ENCODE measurements at regions not wholly inside any gene's neighbourhood (a gene's known extent, or its start where the extent isn't known, plus 50 kb on each side); places are given as distances from the start of the nearest gene placed in this dataset.

DNA sequence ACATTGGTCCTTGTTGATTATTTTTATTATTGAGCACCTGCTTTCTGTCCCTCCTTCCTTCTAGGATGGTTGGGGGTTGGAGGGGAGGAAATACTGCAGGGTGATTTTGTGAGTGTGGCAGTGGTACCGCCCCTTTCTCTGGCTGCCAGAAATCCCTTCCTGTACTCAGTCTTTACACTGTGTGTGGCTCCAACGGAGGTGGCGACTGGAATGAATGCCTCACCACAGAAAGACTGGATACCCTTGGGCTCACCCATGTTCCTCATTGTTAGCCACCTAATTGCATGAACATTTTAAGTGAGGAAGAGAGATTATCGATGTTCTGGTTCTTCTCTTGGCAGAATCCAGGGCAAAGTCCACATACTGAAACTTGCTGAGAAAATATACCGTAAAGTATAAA is 272.0 kb upstream of the E2F7 start:
- TF ChIP-seq POLR2A (IDR thresholded peaks at IDR 0.05; ENCODE audit: low read length) (no peak), MAFK (IDR thresholded peaks at IDR 0.05; ENCODE audit: partially characterized antibody) (no peak), CEBPB (IDR thresholded peaks at IDR 0.05) (no peak), RARB (CRISPR knock-in tag; IDR thresholded peaks at IDR 0.05) (no peak), CHD2 (IDR thresholded peaks at IDR 0.05; ENCODE audit: low read length, partially characterized antibody) (no peak), ZNF302 (CRISPR knock-in tag; IDR thresholded peaks at IDR 0.05) (no peak), SREBF2 (IDR thresholded peaks at IDR 0.05) (no peak), TP53 (CRISPR knock-in tag; IDR thresholded peaks at IDR 0.05) (no peak)
- TF ChIP-seq, protein P1, sequence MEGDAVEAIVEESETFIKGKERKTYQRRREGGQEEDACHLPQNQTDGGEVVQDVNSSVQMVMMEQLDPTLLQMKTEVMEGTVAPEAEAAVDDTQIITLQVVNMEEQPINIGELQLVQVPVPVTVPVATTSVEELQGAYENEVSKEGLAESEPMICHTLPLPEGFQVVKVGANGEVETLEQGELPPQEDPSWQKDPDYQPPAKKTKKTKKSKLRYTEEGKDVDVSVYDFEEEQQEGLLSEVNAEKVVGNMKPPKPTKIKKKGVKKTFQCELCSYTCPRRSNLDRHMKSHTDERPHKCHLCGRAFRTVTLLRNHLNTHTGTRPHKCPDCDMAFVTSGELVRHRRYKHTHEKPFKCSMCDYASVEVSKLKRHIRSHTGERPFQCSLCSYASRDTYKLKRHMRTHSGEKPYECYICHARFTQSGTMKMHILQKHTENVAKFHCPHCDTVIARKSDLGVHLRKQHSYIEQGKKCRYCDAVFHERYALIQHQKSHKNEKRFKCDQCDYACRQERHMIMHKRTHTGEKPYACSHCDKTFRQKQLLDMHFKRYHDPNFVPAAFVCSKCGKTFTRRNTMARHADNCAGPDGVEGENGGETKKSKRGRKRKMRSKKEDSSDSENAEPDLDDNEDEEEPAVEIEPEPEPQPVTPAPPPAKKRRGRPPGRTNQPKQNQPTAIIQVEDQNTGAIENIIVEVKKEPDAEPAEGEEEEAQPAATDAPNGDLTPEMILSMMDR (IDR thresholded peaks at IDR 0.05) = no peak
- TF ChIP-seq, protein P2, sequence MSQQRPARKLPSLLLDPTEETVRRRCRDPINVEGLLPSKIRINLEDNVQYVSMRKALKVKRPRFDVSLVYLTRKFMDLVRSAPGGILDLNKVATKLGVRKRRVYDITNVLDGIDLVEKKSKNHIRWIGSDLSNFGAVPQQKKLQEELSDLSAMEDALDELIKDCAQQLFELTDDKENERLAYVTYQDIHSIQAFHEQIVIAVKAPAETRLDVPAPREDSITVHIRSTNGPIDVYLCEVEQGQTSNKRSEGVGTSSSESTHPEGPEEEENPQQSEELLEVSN (IDR thresholded peaks at IDR 0.05; ENCODE audit: borderline replicate concordance, low read depth) = no peak
- TF ChIP-seq, protein P3, sequence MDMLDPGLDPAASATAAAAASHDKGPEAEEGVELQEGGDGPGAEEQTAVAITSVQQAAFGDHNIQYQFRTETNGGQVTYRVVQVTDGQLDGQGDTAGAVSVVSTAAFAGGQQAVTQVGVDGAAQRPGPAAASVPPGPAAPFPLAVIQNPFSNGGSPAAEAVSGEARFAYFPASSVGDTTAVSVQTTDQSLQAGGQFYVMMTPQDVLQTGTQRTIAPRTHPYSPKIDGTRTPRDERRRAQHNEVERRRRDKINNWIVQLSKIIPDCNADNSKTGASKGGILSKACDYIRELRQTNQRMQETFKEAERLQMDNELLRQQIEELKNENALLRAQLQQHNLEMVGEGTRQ (IDR thresholded peaks at IDR 0.05) = no peak

Data from A549 (cell line).